GM21447 (cell line): ENCODE measurements at regions not wholly inside any gene's neighbourhood (a gene's known extent, or its start where the extent isn't known, plus 50 kb on each side); places are given as distances from the start of the nearest gene placed in this dataset.
"Not testable (repeated sequence)": the region's sequence is repeated elsewhere in the genome, so short reads cannot be mapped to it uniquely, and the experiment has no call there.

Experiments
- ATAC-seq: cut with Tn5 transposase; IDR thresholded peaks from one replicate; pipeline ENCODE4 v1.9.1; 2021; ENCODE audit not compliant: unreplicated experiment

- no peak for ATAC-seq
These were observed 219.1 kb downstream of the PHLDA1 start for GRCh38 chr12:75812271-75813018.

GRCh38 chr12:75809746-75810145 is 221.8 kb downstream of the PHLDA1 start:
- ATAC-seq, result no peak

GRCh38 chr12:75807494-75807893 is 224.1 kb downstream of the PHLDA1 start:
- ATAC-seq, result no peak

- no peak for ATAC-seq
These were observed 225.7 kb downstream of the PHLDA1 start for GRCh38 chr12:75805905-75806304.

- no peak for ATAC-seq
These were observed 226.3 kb downstream of the PHLDA1 start for GRCh38 chr12:75805320-75805719.

- ATAC-seq, result no peak
These were observed 233.2 kb downstream of the PHLDA1 start for GRCh38 chr12:75798136-75798926.

GRCh38 chr12:75795125-75795524 is 236.5 kb downstream of the PHLDA1 start:
- no peak for ATAC-seq

- ATAC-seq, result no peak
These were observed 238.9 kb downstream of the PHLDA1 start for GRCh38 chr12:75792687-75793086.

- ATAC-seq, result no peak
These were observed 241.4 kb downstream of the PHLDA1 start for GRCh38 chr12:75790219-75790618.

GRCh38 chr12:75787146-75787545 is 244.4 kb downstream of the PHLDA1 start:
- not testable (repeated sequence) for ATAC-seq

- ATAC-seq, result no peak
These were observed 245.5 kb downstream of the PHLDA1 start for GRCh38 chr12:75786070-75786469.

- no peak for ATAC-seq
These were observed 247.0 kb downstream of the PHLDA1 start for GRCh38 chr12:75784591-75784990.

GRCh38 chr12:75783093-75783877 is 248.3 kb downstream of the PHLDA1 start:
- no peak for ATAC-seq

- no peak for ATAC-seq
These were observed 249.5 kb downstream of the PHLDA1 start for GRCh38 chr12:75782069-75782581.

GRCh38 chr12:75781532-75782046 is 250.0 kb downstream of the PHLDA1 start:
- no peak for ATAC-seq

GRCh38 chr12:75779891-75780496 is 251.6 kb downstream of the PHLDA1 start:
- ATAC-seq, result no peak

GRCh38 chr12:75774261-75775052 is 257.1 kb downstream of the PHLDA1 start:
- peak; percentile 70 for ATAC-seq

GRCh38 chr12:75773377-75773776 is 258.2 kb downstream of the PHLDA1 start:
- no peak for ATAC-seq

- ATAC-seq, result no peak
These were observed 259.6 kb upstream of the KRR1 start for GRCh38 chr12:75771023-75771422.

- ATAC-seq, result no peak
These were observed 256.5 kb upstream of the KRR1 start for GRCh38 chr12:75767957-75768356.
